ENCODE measurements at regions not wholly inside any gene's neighbourhood (a gene's known extent, or its start where the extent isn't known, plus 50 kb on each side); places are given as distances from the start of the nearest gene placed in this dataset.
"Not testable (repeated sequence)": the region's sequence is repeated elsewhere in the genome, so short reads cannot be mapped to it uniquely, and the experiment has no call there.

- DNase-seq = no peak
Observed at GRCh38 chr20:51955756-51956155, 153.4 kb upstream of the SALL4 start.

GRCh38 chr20:51953731-51954340 lies 151.5 kb upstream of the SALL4 start:
- DNase-seq = no peak

GRCh38 chr20:51950926-51951325 lies 148.6 kb upstream of the SALL4 start:
- no peak for DNase-seq

- DNase-seq = no peak
Observed at GRCh38 chr20:51946586-51946985, 144.3 kb upstream of the SALL4 start.

GRCh38 chr20:51945881-51946280 lies 143.6 kb upstream of the SALL4 start:
- no peak for DNase-seq

- DNase-seq = no peak
Observed at GRCh38 chr20:51945177-51945576, 142.9 kb upstream of the SALL4 start.

GRCh38 chr20:51943761-51944160 lies 141.4 kb upstream of the SALL4 start:
- no peak for DNase-seq

GRCh38 chr20:51943326-51943725 lies 141.0 kb upstream of the SALL4 start:
- not testable (repeated sequence) for DNase-seq

GRCh38 chr20:51941503-51941902 lies 139.2 kb upstream of the SALL4 start:
- DNase-seq = no peak

- no peak for DNase-seq
Observed at GRCh38 chr20:51939259-51939585, 136.9 kb upstream of the SALL4 start.

- no peak for DNase-seq
Observed at GRCh38 chr20:51938559-51939258, 136.4 kb upstream of the SALL4 start.

GRCh38 chr20:51937779-51938178 lies 135.5 kb upstream of the SALL4 start:
- DNase-seq = no peak

- no peak for DNase-seq
Observed at GRCh38 chr20:51936377-51936776, 134.1 kb upstream of the SALL4 start.

- DNase-seq = no peak
Observed at GRCh38 chr20:51935003-51935358, 132.7 kb upstream of the SALL4 start.

- no peak for DNase-seq
Observed at GRCh38 chr20:51934301-51935002, 132.1 kb upstream of the SALL4 start.

- peak; percentile 89 for DNase-seq
Observed at GRCh38 chr20:51931371-51931781, 129.1 kb upstream of the SALL4 start.

- DNase-seq = peak; percentile 64
Observed at GRCh38 chr20:51930775-51931174, 128.5 kb upstream of the SALL4 start.

GRCh38 chr20:51928931-51929330 lies 126.6 kb upstream of the SALL4 start:
- DNase-seq = no peak

GRCh38 chr20:51927970-51928369 lies 125.6 kb upstream of the SALL4 start:
- not testable (repeated sequence) for DNase-seq

GRCh38 chr20:51926670-51927305 lies 124.5 kb upstream of the SALL4 start:
- no peak for DNase-seq

- DNase-seq = no peak
Observed at GRCh38 chr20:51924509-51924908, 122.2 kb upstream of the SALL4 start.

- no peak for DNase-seq
Observed at GRCh38 chr20:51923633-51924032, 121.3 kb upstream of the SALL4 start.

- DNase-seq = not testable (repeated sequence)
Observed at GRCh38 chr20:51922812-51923211, 120.5 kb upstream of the SALL4 start.

- DNase-seq = no peak
Observed at GRCh38 chr20:51918561-51918960, 116.2 kb upstream of the SALL4 start.
